Effector memory CD8-positive, alpha-beta T cell (primary cell): ENCODE measurements at regions not wholly inside any gene's neighbourhood (a gene's known extent, or its start where the extent isn't known, plus 50 kb on each side); places are given as distances from the start of the nearest gene placed in this dataset.

Experiments used
- ATAC-seq: fragments of 150-1000 bp; cut with Tn5 transposase; replicated peaks from 2 replicates; pipeline ENCODE4 v1.10.0; 2021; ENCODE audit warnings: mild to moderate bottlenecking, moderate library complexity
- DNase-seq, 3 experiments: peaks; one replicate each; pipeline ENCODE4 v3.0.0; 2021
- H3K27ac Mint-ChIP-seq, 2 donors: one replicate each; pipeline ENCODE4 v1.8.0; 2022; ENCODE audit warnings: mild to moderate bottlenecking in 2 of 2, mixed read lengths in 2 of 2, moderate library complexity in 2 of 2
- H3K27me3 Mint-ChIP-seq, 2 donors: one replicate each; pipeline ENCODE4 v1.8.0; 2022; ENCODE audit warnings: mixed read lengths in 2 of 2
- H3K36me3 Mint-ChIP-seq: one replicate; pipeline ENCODE4 v1.8.0; 2022; ENCODE audit warnings: mild to moderate bottlenecking, moderate library complexity, mixed read lengths; ENCODE audit not compliant: insufficient read depth
- H3K4me1 Mint-ChIP-seq, 2 donors: one replicate each; pipeline ENCODE4 v1.8.0; 2022; ENCODE audit warnings: low read depth in 2 of 2, mixed read lengths in 2 of 2
- H3K4me3 Mint-ChIP-seq, 2 donors: one replicate each; pipeline ENCODE4 v1.8.0; 2022; ENCODE audit warnings: mild to moderate bottlenecking in 2 of 2, mixed read lengths in 2 of 2, moderate library complexity in 2 of 2
- H3K9me3 Mint-ChIP-seq, 2 donors: one replicate each; pipeline ENCODE4 v1.8.0; 2022; ENCODE audit warnings: mixed read lengths in 2 of 2

- ATAC-seq (no peak), DNase-seq (no peak)
- Mint-ChIP-seq H3K27ac (no peak overlapping the region), H3K4me1 (no peaks in the 10 kb centered on the region), H3K27me3 (peaks cover 6 to 13% of the 10 kb centered on the region in 2 donors), H3K4me3 (no peak overlapping the region), H3K9me3 (no peaks in the 10 kb centered on the region), H3K36me3 (no peaks in the 10 kb centered on the region)
These were observed 82.4 kb downstream of the OXSM start for GRCh38 chr3:25872200-25872877.

GRCh38 chr3:25883492-25883891 is 93.6 kb downstream of the OXSM start:
- Mint-ChIP-seq H3K4me1 (no peaks in the 10 kb centered on the region), H3K27ac (no peak overlapping the region), H3K9me3 (no peaks in the 10 kb centered on the region), H3K36me3 (no peaks in the 10 kb centered on the region), H3K4me3 (no peak overlapping the region), H3K27me3 (peaks cover 12 to 31% of the 10 kb centered on the region in 2 donors)
- DNase-seq: no peak
- ATAC-seq: no peak

GRCh38 chr3:25884981-25885380 is 95.1 kb downstream of the OXSM start:
- ATAC-seq: no peak
- Mint-ChIP-seq H3K27me3 (peaks cover 12 to 31% of the 10 kb centered on the region in 2 donors), H3K9me3 (no peaks in the 10 kb centered on the region), H3K4me3 (no peak overlapping the region), H3K27ac (no peak overlapping the region), H3K36me3 (no peaks in the 10 kb centered on the region), H3K4me1 (no peaks in the 10 kb centered on the region)
- no peak for DNase-seq

- H3K27me3 Mint-ChIP-seq: peaks cover 12 to 31% of the 10 kb centered on the region in 2 donors
- DNase-seq: no peak
- no peak for ATAC-seq
- no peak overlapping the region for H3K27ac Mint-ChIP-seq
- no peaks in the 10 kb centered on the region for H3K36me3 Mint-ChIP-seq
- no peaks in the 10 kb centered on the region for H3K4me1 Mint-ChIP-seq
- no peak overlapping the region for H3K4me3 Mint-ChIP-seq
- H3K9me3 Mint-ChIP-seq: no peaks in the 10 kb centered on the region
These were observed 95.7 kb downstream of the OXSM start for GRCh38 chr3:25885544-25885943.

GRCh38 chr3:25887907-25888306 is 98.0 kb downstream of the OXSM start:
- DNase-seq (no peak), ATAC-seq (no peak)

GRCh38 chr3:25888892-25889524 is 99.1 kb downstream of the OXSM start:
- Mint-ChIP-seq H3K27ac (peak overlapping the region in 1 of 2 donors; percentile 3), H3K36me3 (no peaks in the 10 kb centered on the region), H3K4me1 (no peaks in the 10 kb centered on the region), H3K4me3 (no peak overlapping the region), H3K27me3 (peaks cover 12 to 31% of the 10 kb centered on the region in 2 donors), H3K9me3 (no peaks in the 10 kb centered on the region)
- DNase-seq (no peak), ATAC-seq (no peak)

More at GRCh38 chr3:25887907-25888306, 98.0 kb downstream of the OXSM start:
- H3K4me1 Mint-ChIP-seq: no peaks in the 10 kb centered on the region
- no peaks in the 10 kb centered on the region for H3K36me3 Mint-ChIP-seq
- no peak overlapping the region for H3K4me3 Mint-ChIP-seq
- no peaks in the 10 kb centered on the region for H3K9me3 Mint-ChIP-seq
- peaks cover 12 to 31% of the 10 kb centered on the region in 2 donors for H3K27me3 Mint-ChIP-seq
- no peak overlapping the region for H3K27ac Mint-ChIP-seq

- Mint-ChIP-seq H3K4me3 (no peak overlapping the region), H3K4me1 (no peaks in the 10 kb centered on the region), H3K9me3 (no peaks in the 10 kb centered on the region), H3K27me3 (peaks cover 12 to 28% of the 10 kb centered on the region in 2 donors), H3K36me3 (no peaks in the 10 kb centered on the region), H3K27ac (peak overlapping the region in 1 of 2 donors; percentile 3)
- ATAC-seq (no peak), DNase-seq (no peak)
These were observed 99.6 kb downstream of the OXSM start for GRCh38 chr3:25889525-25889917.

GRCh38 chr3:25894101-25894500 is 104.2 kb downstream of the OXSM start:
- H3K4me1 Mint-ChIP-seq: no peaks in the 10 kb centered on the region
- H3K9me3 Mint-ChIP-seq: no peaks in the 10 kb centered on the region
- H3K4me3 Mint-ChIP-seq: no peak overlapping the region
- ATAC-seq (no peak), DNase-seq (no peak)
- H3K27me3 Mint-ChIP-seq: no peaks in the 10 kb centered on the region
- H3K36me3 Mint-ChIP-seq: no peaks in the 10 kb centered on the region
- no peak overlapping the region for H3K27ac Mint-ChIP-seq

- no peak for DNase-seq
- Mint-ChIP-seq H3K4me1 (no peaks in the 10 kb centered on the region), H3K9me3 (no peaks in the 10 kb centered on the region), H3K36me3 (no peaks in the 10 kb centered on the region), H3K4me3 (no peak overlapping the region), H3K27me3 (no peaks in the 10 kb centered on the region), H3K27ac (no peak overlapping the region)
- no peak for ATAC-seq
These were observed 105.1 kb downstream of the OXSM start for GRCh38 chr3:25895031-25895430.

- no peak for ATAC-seq
- Mint-ChIP-seq H3K4me1 (no peaks in the 10 kb centered on the region), H3K4me3 (no peak overlapping the region), H3K27ac (no peak overlapping the region), H3K27me3 (no peaks in the 10 kb centered on the region), H3K36me3 (no peaks in the 10 kb centered on the region), H3K9me3 (no peaks in the 10 kb centered on the region)
- DNase-seq: no peak
These were observed 105.6 kb downstream of the OXSM start for GRCh38 chr3:25895443-25895842.

GRCh38 chr3:25897019-25897418 is 107.1 kb downstream of the OXSM start:
- ATAC-seq: no peak
- Mint-ChIP-seq H3K4me1 (peaks cover 0 to 4% of the 10 kb centered on the region in 2 donors), H3K27me3 (no peaks in the 10 kb centered on the region), H3K27ac (no peak overlapping the region), H3K9me3 (no peaks in the 10 kb centered on the region), H3K36me3 (no peaks in the 10 kb centered on the region), H3K4me3 (no peak overlapping the region)
- DNase-seq: no peak

GRCh38 chr3:25899352-25900101 is 109.6 kb downstream of the OXSM start:
- no peaks in the 10 kb centered on the region for H3K27me3 Mint-ChIP-seq
- H3K36me3 Mint-ChIP-seq: no peaks in the 10 kb centered on the region
- DNase-seq (no peak), ATAC-seq (no peak)
- no peak overlapping the region for H3K27ac Mint-ChIP-seq
- no peak overlapping the region for H3K4me3 Mint-ChIP-seq
- no peaks in the 10 kb centered on the region for H3K9me3 Mint-ChIP-seq
- H3K4me1 Mint-ChIP-seq: peaks cover 2 to 8% of the 10 kb centered on the region in 2 donors

- Mint-ChIP-seq H3K27me3 (no peaks in the 10 kb centered on the region), H3K4me3 (no peak overlapping the region), H3K4me1 (peaks cover 2 to 8% of the 10 kb centered on the region in 2 donors), H3K27ac (no peak overlapping the region), H3K36me3 (no peaks in the 10 kb centered on the region), H3K9me3 (no peaks in the 10 kb centered on the region)
- ATAC-seq: no peak
- DNase-seq: no peak
These were observed 110.3 kb downstream of the OXSM start for GRCh38 chr3:25900161-25900560.

GRCh38 chr3:25901796-25902195 is 111.9 kb downstream of the OXSM start:
- ATAC-seq (peak; percentile 42), DNase-seq (no peak)
- Mint-ChIP-seq H3K4me3 (peak overlapping the region in 1 of 2 donors; percentile 23), H3K36me3 (no peaks in the 10 kb centered on the region), H3K27me3 (no peaks in the 10 kb centered on the region), H3K27ac (peak overlapping the region; percentile 13 to 29), H3K4me1 (peaks cover 2 to 8% of the 10 kb centered on the region in 2 donors), H3K9me3 (no peaks in the 10 kb centered on the region)
